Vagina (tissue), 2 donors: ENCODE measurements at regions not wholly inside any gene's neighbourhood (a gene's known extent, or its start where the extent isn't known, plus 50 kb on each side); places are given as distances from the start of the nearest gene placed in this dataset.

Source experiments
- DNase-seq, 2 donors: peaks; one replicate each; pipeline ENCODE4 v3.0.0-alpha.2; 2017; ENCODE audit errors: extremely low spot score in 2 of 2
- H3K27ac ChIP-seq: fragments of 200-600 bp; sonication (generic); one replicate; pipeline ENCODE4 v1.5.1; 2019
- H3K27me3 ChIP-seq: fragments of 200-600 bp; sonication (generic); one replicate; pipeline ENCODE4 v1.5.1; 2019
- H3K36me3 ChIP-seq, 2 donors: fragments of 200-600 bp; sonication (generic); one replicate each; pipeline ENCODE4 v1.5.1; 2017 to 2019
- H3K4me1 ChIP-seq: fragments of 200-600 bp; sonication (generic); one replicate; pipeline ENCODE4 v1.5.1; 2019
- H3K4me3 ChIP-seq, 2 donors: fragments of 200-600 bp; sonication (generic); 1 replicate in 1 of 2; 2 replicates in 1 of 2; pipeline ENCODE4 v1.5.1; 2016 to 2019
- H3K9me3 ChIP-seq: fragments of 200-600 bp; sonication (generic); one replicate; pipeline ENCODE4 v1.5.1; 2019
- POLR2A ChIP-seq, 2 donors: fragments of 450-650 bp; IDR thresholded peaks; one replicate each; pipeline ENCODE4 v1.6.1; 2017; ENCODE audit warnings: antibody characterized with exemption in 2 of 2, mild to moderate bottlenecking in 2 of 2, moderate library complexity in 2 of 2
- POLR2AphosphoS5 ChIP-seq, 2 donors: sonication (generic); formaldehyde crosslinking; IDR thresholded peaks; one replicate each; pipeline ENCODE4 v1.9.0; 2017; ENCODE audit warnings: antibody characterized with exemption in 2 of 2, mild to moderate bottlenecking in 2 of 2, low read depth in 1 of 2; ENCODE audit not compliant: insufficient read depth in 1 of 2
- intact Hi-C: fragments of 100-400 bp; cut with DNase I; formaldehyde crosslinking; loops from one replicate; pipeline ENCODE4 v1.15.1; 2023
- TF ChIP-seq, protein P1 (sequence below), 3 experiments: fragments of 450-650 bp in 2 of 3; fragments of 200-600 bp in 1 of 3; sonication (generic) in 1 of 3; IDR thresholded peaks; one replicate each; pipeline ENCODE4 v1.5.1; 2017 to 2019; ENCODE audit warnings: antibody characterized with exemption in 3 of 3, mild to moderate bottlenecking in 2 of 3, moderate library complexity in 2 of 3

DNA sequence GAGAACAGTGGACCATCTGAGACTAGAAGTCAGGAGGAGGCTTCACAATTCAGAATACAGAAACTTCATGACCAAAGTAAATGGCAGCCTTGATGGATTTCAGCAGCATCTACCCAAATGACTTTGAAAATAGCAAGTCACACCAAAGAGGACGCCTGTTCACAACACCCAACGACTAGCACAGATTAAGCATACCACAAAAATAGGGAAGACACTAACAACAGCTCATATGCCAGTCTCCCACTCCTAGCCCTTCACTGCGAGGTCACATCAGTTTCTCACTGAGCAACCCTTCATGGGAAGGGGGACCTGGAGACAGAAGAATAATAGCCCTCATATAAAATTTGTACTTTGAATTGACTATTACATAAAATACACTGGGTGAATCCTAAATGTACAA, 228.4 kb upstream of the SLC39A10 start:
- DNase-seq, result no peak
- Histone ChIP-seq H3K27me3 (no peaks in the 10 kb centered on the region), H3K4me1 (no peaks in the 10 kb centered on the region), H3K4me3 (no peak overlapping the region), H3K36me3 (no peaks in the 10 kb centered on the region), H3K27ac (no peak overlapping the region), H3K9me3 (no peaks in the 10 kb centered on the region)
- intact Hi-C loops, result no loop called here
- TF ChIP-seq, protein P1, sequence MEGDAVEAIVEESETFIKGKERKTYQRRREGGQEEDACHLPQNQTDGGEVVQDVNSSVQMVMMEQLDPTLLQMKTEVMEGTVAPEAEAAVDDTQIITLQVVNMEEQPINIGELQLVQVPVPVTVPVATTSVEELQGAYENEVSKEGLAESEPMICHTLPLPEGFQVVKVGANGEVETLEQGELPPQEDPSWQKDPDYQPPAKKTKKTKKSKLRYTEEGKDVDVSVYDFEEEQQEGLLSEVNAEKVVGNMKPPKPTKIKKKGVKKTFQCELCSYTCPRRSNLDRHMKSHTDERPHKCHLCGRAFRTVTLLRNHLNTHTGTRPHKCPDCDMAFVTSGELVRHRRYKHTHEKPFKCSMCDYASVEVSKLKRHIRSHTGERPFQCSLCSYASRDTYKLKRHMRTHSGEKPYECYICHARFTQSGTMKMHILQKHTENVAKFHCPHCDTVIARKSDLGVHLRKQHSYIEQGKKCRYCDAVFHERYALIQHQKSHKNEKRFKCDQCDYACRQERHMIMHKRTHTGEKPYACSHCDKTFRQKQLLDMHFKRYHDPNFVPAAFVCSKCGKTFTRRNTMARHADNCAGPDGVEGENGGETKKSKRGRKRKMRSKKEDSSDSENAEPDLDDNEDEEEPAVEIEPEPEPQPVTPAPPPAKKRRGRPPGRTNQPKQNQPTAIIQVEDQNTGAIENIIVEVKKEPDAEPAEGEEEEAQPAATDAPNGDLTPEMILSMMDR (IDR thresholded peaks at IDR 0.05), result no peak
- TF ChIP-seq POLR2A (IDR thresholded peaks at IDR 0.05), result no peak
- TF ChIP-seq POLR2AphosphoS5 (IDR thresholded peaks at IDR 0.05; ENCODE audit: insufficient read depth in 1 of 2, low read depth in 1 of 2), result no peak

DNA sequence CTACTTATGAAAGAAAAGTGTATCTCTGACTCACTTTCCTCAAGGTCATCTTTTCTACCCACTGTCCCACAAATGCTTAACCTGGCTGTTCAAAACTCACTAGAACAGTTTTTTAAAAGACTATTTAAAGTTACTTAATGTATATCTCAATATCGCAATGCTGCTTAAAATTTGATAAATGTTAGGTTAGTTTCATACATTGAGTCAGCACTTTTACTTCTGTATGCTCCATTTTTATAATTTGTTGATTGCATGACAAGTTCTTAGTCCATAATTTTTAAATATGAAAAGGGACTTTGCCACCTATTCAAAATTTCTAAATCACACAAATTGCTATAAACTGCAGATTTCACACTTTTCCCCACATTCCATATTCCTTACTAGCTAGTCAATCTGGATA, 231.7 kb upstream of the SLC39A10 start:
- Histone ChIP-seq H3K27me3 (no peaks in the 10 kb centered on the region), H3K27ac (no peak overlapping the region), H3K36me3 (no peaks in the 10 kb centered on the region), H3K4me3 (no peak overlapping the region), H3K9me3 (no peaks in the 10 kb centered on the region), H3K4me1 (no peaks in the 10 kb centered on the region)
- intact Hi-C loops, result no loop called here
- TF ChIP-seq, protein P1 (IDR thresholded peaks at IDR 0.05), result no peak
- no peak for TF ChIP-seq POLR2AphosphoS5 (IDR thresholded peaks at IDR 0.05; ENCODE audit: insufficient read depth in 1 of 2, low read depth in 1 of 2)
- no peak for TF ChIP-seq POLR2A (IDR thresholded peaks at IDR 0.05)
- no peak for DNase-seq

DNA sequence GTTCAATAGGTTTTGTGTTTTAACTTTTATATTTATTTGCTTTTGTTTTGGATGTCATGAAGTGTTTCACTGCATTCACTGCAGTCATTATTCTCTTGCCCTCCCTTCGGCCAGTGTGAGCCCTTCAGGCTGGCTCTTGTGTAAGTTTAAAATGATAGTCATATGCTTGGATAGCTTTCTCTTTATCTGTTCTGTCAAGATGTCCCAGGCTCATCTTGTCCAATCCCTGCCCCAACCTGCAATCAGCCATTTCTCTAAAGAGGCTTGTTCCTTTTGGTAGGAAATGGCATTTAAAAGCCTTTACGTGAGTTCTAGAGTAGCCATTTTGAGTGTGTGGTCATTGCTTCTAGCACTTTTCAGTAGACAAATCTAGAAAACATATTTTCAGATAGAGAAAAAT, 238.0 kb upstream of the SLC39A10 start:
- no peak overlapping the region for H3K4me3 ChIP-seq
- DNase-seq, result no peak
- no peaks in the 10 kb centered on the region for H3K36me3 ChIP-seq
- H3K27me3 ChIP-seq, result no peaks in the 10 kb centered on the region
- intact Hi-C loops, result no loop called here
- H3K4me1 ChIP-seq, result no peaks in the 10 kb centered on the region
- no peaks in the 10 kb centered on the region for H3K9me3 ChIP-seq
- H3K27ac ChIP-seq, result no peak overlapping the region
- TF ChIP-seq, protein P1 (IDR thresholded peaks at IDR 0.05), result no peak
- TF ChIP-seq POLR2A (IDR thresholded peaks at IDR 0.05) (no peak), POLR2AphosphoS5 (IDR thresholded peaks at IDR 0.05; ENCODE audit: insufficient read depth in 1 of 2, low read depth in 1 of 2) (no peak)

DNA sequence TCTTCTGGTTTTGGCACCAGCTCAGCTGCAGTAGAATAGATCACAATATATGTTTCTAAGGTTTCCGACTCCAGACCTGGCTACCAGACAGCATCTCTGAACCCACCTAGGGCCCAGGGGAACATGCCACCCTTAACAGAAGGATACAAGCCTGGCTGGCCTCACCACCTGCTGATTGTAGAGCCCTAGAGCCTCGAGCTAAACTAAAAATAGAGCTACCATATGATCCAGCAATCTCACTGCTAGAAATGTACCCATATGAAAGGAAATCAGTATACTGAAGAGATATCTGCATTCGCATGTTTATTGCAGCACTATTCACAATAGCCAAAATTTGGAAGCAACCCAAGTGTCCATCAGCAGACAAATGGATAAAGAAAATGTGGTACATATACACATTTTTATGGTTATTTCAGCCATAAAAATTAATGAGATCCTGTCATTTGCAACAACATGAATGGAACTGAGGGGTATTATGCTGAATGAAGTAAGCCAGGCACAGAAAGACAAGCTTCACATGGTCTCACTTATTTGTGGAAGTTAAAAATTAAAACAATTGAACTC, 242.4 kb upstream of the SLC39A10 start:
- DNase-seq, result no peak
- Histone ChIP-seq H3K9me3 (no peaks in the 10 kb centered on the region), H3K4me3 (no peak overlapping the region), H3K4me1 (no peaks in the 10 kb centered on the region), H3K36me3 (no peaks in the 10 kb centered on the region), H3K27ac (no peak overlapping the region), H3K27me3 (no peaks in the 10 kb centered on the region)
- TF ChIP-seq, protein P1 (IDR thresholded peaks at IDR 0.05), result no peak
- TF ChIP-seq POLR2A (IDR thresholded peaks at IDR 0.05), result no peak
- TF ChIP-seq POLR2AphosphoS5 (IDR thresholded peaks at IDR 0.05; ENCODE audit: insufficient read depth in 1 of 2, low read depth in 1 of 2), result no peak
- intact Hi-C loops, result no loop called here

DNA sequence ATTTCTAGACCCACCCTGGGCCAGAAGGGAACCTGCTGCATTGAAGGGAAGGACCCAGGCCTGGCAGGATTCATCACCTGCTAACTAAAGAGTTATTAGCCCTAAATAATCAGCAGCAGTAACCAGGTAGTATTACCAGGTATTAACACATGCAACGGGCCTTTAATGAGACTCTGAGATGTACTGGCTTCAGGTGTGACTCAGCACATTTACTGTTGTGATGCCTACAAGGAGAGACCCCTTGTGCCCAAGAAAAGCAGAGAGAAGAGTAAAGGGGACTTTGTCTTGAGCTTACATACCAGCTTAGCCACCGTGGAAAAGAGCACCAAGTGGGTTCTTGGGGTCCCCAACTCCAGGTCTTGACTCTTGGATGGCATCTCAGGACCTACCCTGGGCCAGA, 243.1 kb upstream of the SLC39A10 start:
- no peak overlapping the region for H3K27ac ChIP-seq
- H3K4me3 ChIP-seq, result no peak overlapping the region
- no peak for DNase-seq
- TF ChIP-seq POLR2AphosphoS5 (IDR thresholded peaks at IDR 0.05; ENCODE audit: insufficient read depth in 1 of 2, low read depth in 1 of 2), result no peak
- TF ChIP-seq, protein P1 (IDR thresholded peaks at IDR 0.05), result no peak
- no peak for TF ChIP-seq POLR2A (IDR thresholded peaks at IDR 0.05)
- intact Hi-C loops, result no loop called here
- H3K4me1 ChIP-seq, result no peaks in the 10 kb centered on the region
- H3K9me3 ChIP-seq, result no peaks in the 10 kb centered on the region
- no peaks in the 10 kb centered on the region for H3K27me3 ChIP-seq
- no peaks in the 10 kb centered on the region for H3K36me3 ChIP-seq
